GM12892 (cell line): ENCODE measurements at regions not wholly inside any gene's neighbourhood (a gene's known extent, or its start where the extent isn't known, plus 50 kb on each side); places are given as distances from the start of the nearest gene placed in this dataset.

Experiments
- DNase-seq: peaks from one replicate; pipeline ENCODE4 v3.0.0; 2011; ENCODE audit not compliant: insufficient read length
- FAIRE-seq: peaks from 2 replicates; lab custom pipeline; 2011; peaks lifted over from hg19 to GRCh38; lab: Jason Lieb, UNC
- POLR2A ChIP-seq: IDR thresholded peaks from 2 replicates; pipeline ENCODE4 v1.6.1; 2011; ENCODE audit warnings: low read depth, low read length, control low read depth
- POLR2AphosphoS5 ChIP-seq: IDR thresholded peaks from 2 replicates; pipeline ENCODE4 v1.6.1; 2011; ENCODE audit warnings: low read depth, low read length, control low read depth
- TAF1 ChIP-seq: IDR thresholded peaks from 2 replicates; pipeline ENCODE4 v1.6.1; 2011; ENCODE audit warnings: low read depth, mild to moderate bottlenecking, control low read depth, low read length, borderline replicate concordance

DNA sequence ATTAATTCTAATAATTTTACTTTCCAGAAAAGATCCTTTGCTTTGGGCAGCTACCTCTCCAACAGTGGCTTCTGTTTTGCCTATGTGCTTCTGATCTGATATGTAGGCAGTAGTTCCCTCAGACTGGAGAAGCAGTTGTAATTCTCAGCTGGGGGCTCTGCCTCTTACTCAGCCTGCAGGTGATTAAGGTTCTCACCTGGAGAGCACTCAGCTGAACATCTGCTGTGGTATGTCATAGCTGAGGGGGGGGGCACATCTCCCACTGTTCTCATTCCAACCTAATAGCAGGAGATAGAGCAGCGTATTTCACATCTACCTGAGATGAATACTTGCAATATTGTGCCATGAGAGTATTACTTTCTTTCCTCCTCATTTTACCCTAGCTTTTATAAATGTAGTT, 511.9 kb upstream of the CDH8 start:
- no peak for TF ChIP-seq POLR2AphosphoS5
- TF ChIP-seq TAF1 = no peak
- TF ChIP-seq POLR2A = no peak
- FAIRE-seq = no peak

DNA sequence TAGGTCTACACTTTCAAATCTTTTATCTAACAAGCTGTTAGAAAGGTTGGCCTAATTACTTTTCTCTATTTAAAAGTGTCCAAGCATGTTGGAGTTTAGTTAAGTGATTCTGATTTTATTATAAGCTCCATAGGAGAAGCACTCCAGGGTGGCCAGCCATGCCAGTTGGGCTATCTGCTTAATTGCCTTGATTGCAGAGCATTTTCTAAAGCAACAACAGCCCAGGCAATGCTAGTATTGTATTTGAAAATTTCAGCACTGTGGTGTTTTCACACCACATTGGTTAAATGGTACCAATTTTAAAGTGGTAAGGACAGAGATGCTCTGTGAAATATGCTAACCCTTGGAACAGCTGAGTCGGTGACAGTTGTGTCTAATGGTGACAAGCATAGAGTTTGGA, 510.5 kb upstream of the CDH8 start:
- no peak for TF ChIP-seq TAF1
- TF ChIP-seq POLR2A = no peak
- TF ChIP-seq POLR2AphosphoS5 = no peak
- no peak for FAIRE-seq
- no peak for DNase-seq

More for the DNA sequence above, 511.9 kb upstream of the CDH8 start:
- DNase-seq = no peak

DNA sequence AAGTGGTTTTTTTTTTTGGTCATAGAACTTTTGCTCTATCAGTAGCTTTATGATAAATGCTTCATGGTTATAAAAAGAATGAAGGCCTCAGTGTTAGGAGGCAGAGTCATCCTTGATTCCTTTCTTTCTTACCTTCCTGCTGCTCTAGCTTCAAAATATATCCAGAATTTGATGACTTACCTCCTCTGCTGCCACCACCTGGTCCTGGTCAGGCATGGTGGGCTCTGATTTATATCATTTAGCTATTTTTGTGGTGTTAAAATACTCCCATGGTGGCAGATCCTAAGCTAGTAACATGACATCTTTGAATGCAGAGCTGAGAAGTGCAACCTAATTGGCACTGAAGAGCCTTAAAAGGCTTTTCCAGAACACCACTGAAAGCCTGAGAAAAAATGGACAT, 508.8 kb upstream of the CDH8 start:
- TF ChIP-seq TAF1 (no peak), POLR2A (no peak), POLR2AphosphoS5 (no peak)
- DNase-seq (no peak), FAIRE-seq (no peak)

- no peak for DNase-seq
- FAIRE-seq = no peak
- no peak for TF ChIP-seq POLR2AphosphoS5
- no peak for TF ChIP-seq POLR2A
- no peak for TF ChIP-seq TAF1
Measured at GRCh38 chr16:62543516-62543915, 507.3 kb upstream of the CDH8 start.

DNA sequence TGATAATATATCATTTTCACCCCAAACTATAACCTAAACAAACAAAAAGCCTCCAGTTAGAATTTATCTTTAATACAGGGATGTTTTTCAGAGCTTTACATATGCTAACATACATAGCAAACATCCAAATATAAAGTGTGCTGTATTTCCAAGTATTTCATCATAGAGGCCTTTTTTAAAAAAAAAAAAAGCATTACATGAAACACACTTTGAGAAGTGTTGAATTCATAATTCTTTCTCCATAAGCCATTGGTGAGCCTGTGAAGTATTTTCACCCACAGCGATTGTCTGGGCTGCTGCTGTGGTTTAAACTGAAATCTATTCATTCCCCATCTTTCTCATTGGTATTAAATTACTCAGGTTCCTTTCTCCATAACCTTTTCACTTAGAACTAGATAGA, 503.4 kb upstream of the CDH8 start:
- DNase-seq (no peak), FAIRE-seq (no peak)
- TF ChIP-seq POLR2AphosphoS5 (no peak), TAF1 (no peak)

- DNase-seq = no peak
- TF ChIP-seq TAF1 = no peak
- TF ChIP-seq POLR2A = no peak
- TF ChIP-seq POLR2AphosphoS5 = no peak
- no peak for FAIRE-seq
Measured at GRCh38 chr16:62530426-62530825, 494.2 kb upstream of the CDH8 start.

- DNase-seq (no peak), FAIRE-seq (no peak)
- TF ChIP-seq POLR2AphosphoS5 (no peak), POLR2A (no peak), TAF1 (no peak)
Measured at GRCh38 chr16:62516001-62516400, 479.8 kb upstream of the CDH8 start.

GRCh38 chr16:62503073-62503472, 466.8 kb upstream of the CDH8 start:
- TF ChIP-seq TAF1 (no peak), POLR2AphosphoS5 (no peak), POLR2A (no peak)
- FAIRE-seq = no peak
- no peak for DNase-seq

DNA sequence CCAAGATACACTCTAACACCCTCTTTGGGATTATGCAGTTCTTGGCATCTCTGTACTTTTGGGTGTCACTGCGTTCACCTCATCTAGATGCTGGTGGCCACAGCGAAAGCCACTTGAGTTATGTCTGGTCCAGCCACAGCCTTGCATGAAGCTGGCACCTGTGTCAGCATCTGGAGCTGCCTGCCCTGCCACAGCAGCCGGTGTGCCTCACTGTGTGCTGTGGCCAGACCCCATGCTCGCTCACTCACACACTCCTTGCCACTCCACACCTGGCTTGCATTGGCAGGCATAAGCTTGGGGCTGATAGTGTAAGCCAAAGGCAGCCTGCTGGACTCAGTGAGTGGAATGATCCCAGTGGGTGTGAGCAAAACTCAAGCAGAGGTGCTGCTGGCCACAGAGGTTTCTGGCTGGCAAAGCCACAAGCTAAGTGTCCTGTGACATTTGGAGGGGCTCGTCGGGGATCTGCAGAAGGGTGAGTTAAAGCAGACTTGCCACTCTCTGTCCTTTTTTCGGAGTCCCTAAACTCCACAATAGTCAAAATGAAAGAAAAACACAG, 442.7 kb upstream of the CDH8 start:
- no peak for FAIRE-seq
- DNase-seq = no peak
- TF ChIP-seq POLR2AphosphoS5 (no peak), POLR2A (no peak), TAF1 (no peak)

GRCh38 chr16:62477796-62478195, 441.6 kb upstream of the CDH8 start:
- no peak for TF ChIP-seq POLR2A
- no peak for TF ChIP-seq POLR2AphosphoS5
- TF ChIP-seq TAF1 = no peak
- no peak for DNase-seq
- no peak for FAIRE-seq

DNA sequence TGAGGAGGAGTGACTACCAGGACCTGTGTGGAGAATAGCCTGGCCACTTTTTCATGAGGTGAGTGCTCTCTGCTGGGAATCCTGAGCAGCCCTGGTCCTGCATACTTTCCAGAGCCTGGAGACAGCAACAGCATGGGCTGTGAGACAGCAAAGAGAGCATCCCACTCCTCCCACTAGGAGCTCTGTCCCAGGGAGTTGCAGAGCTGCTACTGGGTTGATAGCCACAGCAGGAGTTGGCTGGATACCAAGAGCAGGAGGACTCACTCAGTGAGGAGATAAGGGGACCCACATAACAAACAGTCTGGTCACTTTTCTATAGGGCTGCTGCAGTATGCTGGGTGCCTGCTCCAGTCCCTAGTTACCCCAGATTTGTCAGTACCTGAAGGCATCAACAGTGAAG, 439.3 kb upstream of the CDH8 start:
- TF ChIP-seq POLR2AphosphoS5 (no peak), POLR2A (no peak), TAF1 (no peak)
- DNase-seq = no peak
- FAIRE-seq = no peak

- TF ChIP-seq POLR2A = no peak
- TF ChIP-seq POLR2AphosphoS5 = no peak
- no peak for TF ChIP-seq TAF1
- DNase-seq (no peak), FAIRE-seq (no peak)
Measured at GRCh38 chr16:62462971-62463370, 426.7 kb upstream of the CDH8 start.

- DNase-seq (no peak), FAIRE-seq (no peak)
- TF ChIP-seq TAF1 (no peak), POLR2A (no peak), POLR2AphosphoS5 (no peak)
Measured at GRCh38 chr16:62450291-62450690, 414.1 kb upstream of the CDH8 start.

- DNase-seq = no peak
- no peak for TF ChIP-seq POLR2A
- TF ChIP-seq POLR2AphosphoS5 = no peak
- TF ChIP-seq TAF1 = no peak
- FAIRE-seq = no peak
Measured at GRCh38 chr16:62445909-62446308, 409.7 kb upstream of the CDH8 start.
